Fibroblast of lung (primary cell): ENCODE measurements at regions not wholly inside any gene's neighbourhood (a gene's known extent, or its start where the extent isn't known, plus 50 kb on each side); places are given as distances from the start of the nearest gene placed in this dataset.

Experiments
- DNase-seq, 2 donors: peaks; one replicate each; pipeline versions ENCODE4 v3.0.0 to v3.0.0-alpha.2; 2010; ENCODE audit warnings: low read depth in 2 of 2
- H2AFZ ChIP-seq: 2 replicates; pipeline ENCODE4 v1.5.1; 2012; ENCODE audit warnings: low read length, control low read depth, inconsistent platforms
- H3K27ac ChIP-seq: 2 replicates; pipeline ENCODE4 v1.5.1; 2011; ENCODE audit warnings: low read length, control low read depth; ENCODE audit not compliant: insufficient read depth
- H3K27me3 ChIP-seq: 2 replicates; pipeline ENCODE4 v1.5.1; 2011; ENCODE audit warnings: mild to moderate bottlenecking, low read length; ENCODE audit not compliant: control insufficient read depth, insufficient read depth
- H3K36me3 ChIP-seq: 2 replicates; pipeline ENCODE4 v1.5.1; 2011; ENCODE audit warnings: low read length; ENCODE audit not compliant: control insufficient read depth, insufficient read depth
- H3K4me1 ChIP-seq: 2 replicates; pipeline ENCODE4 v1.5.1; 2011; ENCODE audit warnings: low read length; ENCODE audit not compliant: control insufficient read depth, insufficient read depth; ENCODE audit errors: extremely low read depth
- H3K4me2 ChIP-seq: 2 replicates; pipeline ENCODE4 v1.5.1; 2011; ENCODE audit warnings: low read length, control low read depth; ENCODE audit not compliant: insufficient read depth; ENCODE audit errors: extremely low read depth
- H3K4me3 ChIP-seq, 4 experiments: fragments of 200-600 bp in 1 of 4; sonication (generic) in 1 of 4; replicated peaks in 1 of 4; 2 replicates each; pipeline ENCODE4 v1.5.1; 2011 to 2016; ENCODE audit warnings: low read length in 4 of 4, low read depth in 3 of 4, mild to moderate bottlenecking in 3 of 4, control low read depth in 2 of 4, inconsistent platforms in 1 of 4, mixed read lengths in 1 of 4; ENCODE audit not compliant: insufficient read depth in 1 of 4; ENCODE audit errors: control extremely low read depth in 1 of 4
- H3K79me2 ChIP-seq: 2 replicates; pipeline ENCODE4 v1.5.1; 2012; ENCODE audit warnings: mild to moderate bottlenecking, low read length, inconsistent platforms; ENCODE audit not compliant: control insufficient read depth, insufficient read depth
- H3K9ac ChIP-seq: 2 replicates; pipeline ENCODE4 v1.5.1; 2011; ENCODE audit warnings: mild to moderate bottlenecking, low read length, control low read depth; ENCODE audit not compliant: insufficient read depth
- H3K9me3 ChIP-seq: 2 replicates; pipeline ENCODE4 v1.5.1; 2012; ENCODE audit warnings: low read depth, low read length; ENCODE audit not compliant: control insufficient read depth, insufficient read depth
- H4K20me1 ChIP-seq: 2 replicates; pipeline ENCODE4 v1.5.1; 2011; ENCODE audit warnings: low read length; ENCODE audit not compliant: control insufficient read depth, insufficient read depth; ENCODE audit errors: extremely low read depth
- CTCF ChIP-seq, 2 donors: IDR thresholded peaks in 1 of 2; conservative IDR thresholded peaks in 1 of 2; 1 replicate in 1 of 2; 2 replicates in 1 of 2; pipeline ENCODE4 v1.5.1; 2011 to 2012; ENCODE audit warnings: low read length in 2 of 2, control low read depth in 1 of 2, inconsistent platforms in 1 of 2, low read depth in 1 of 2, mild to moderate bottlenecking in 1 of 2
- EZH2 ChIP-seq: IDR thresholded peaks from 2 replicates; pipeline ENCODE4 v1.5.1; 2012; ENCODE audit warnings: low read length, control low read depth, mild to moderate bottlenecking; ENCODE audit errors: missing control alignments

GRCh38 chr9:73701415-73702057, 549.9 kb downstream of the ANXA1 start:
- Histone ChIP-seq H3K27me3 (no peaks in the 10 kb centered on the region), H3K79me2 (no peaks in the 10 kb centered on the region)

GRCh38 chr9:73714294-73714693, 562.6 kb downstream of the ANXA1 start:
- no peaks in the 10 kb centered on the region for H4K20me1 ChIP-seq
- no peak overlapping the region for H2AFZ ChIP-seq
- H3K79me2 ChIP-seq: no peaks in the 10 kb centered on the region
- no peak overlapping the region for H3K4me2 ChIP-seq
- no peak overlapping the region for H3K9ac ChIP-seq
- H3K4me1 ChIP-seq: no peaks in the 10 kb centered on the region
- no peak overlapping the region for H3K4me3 ChIP-seq
- no peaks in the 10 kb centered on the region for H3K9me3 ChIP-seq
- H3K27ac ChIP-seq: no peak overlapping the region
- peak in 1 of 2 donors; percentile 44 for DNase-seq
- no peaks in the 10 kb centered on the region for H3K36me3 ChIP-seq
- TF ChIP-seq EZH2 (no peak), CTCF (conservative IDR thresholded peaks at IDR 0.05 in 1 of 2, IDR thresholded peaks at IDR 0.05 in 1 of 2; ENCODE audit: low read depth in 1 of 2, low read length in 2 of 2) (no peak)
- no peaks in the 10 kb centered on the region for H3K27me3 ChIP-seq

More at GRCh38 chr9:73701415-73702057, 549.9 kb downstream of the ANXA1 start:
- Histone ChIP-seq H3K27ac (no peak overlapping the region), H3K4me2 (no peak overlapping the region), H3K36me3 (no peaks in the 10 kb centered on the region), H3K9me3 (no peaks in the 10 kb centered on the region), H3K4me3 (no peak overlapping the region), H2AFZ (no peak overlapping the region), H4K20me1 (no peaks in the 10 kb centered on the region), H3K4me1 (no peaks in the 10 kb centered on the region), H3K9ac (no peak overlapping the region)
- DNase-seq: no peak
- no peak for TF ChIP-seq EZH2
- TF ChIP-seq CTCF (conservative IDR thresholded peaks at IDR 0.05 in 1 of 2, IDR thresholded peaks at IDR 0.05 in 1 of 2; ENCODE audit: low read depth in 1 of 2, low read length in 2 of 2): no peak

GRCh38 chr9:73715591-73715990, 563.9 kb downstream of the ANXA1 start:
- no peaks in the 10 kb centered on the region for H3K36me3 ChIP-seq
- H3K27me3 ChIP-seq: no peaks in the 10 kb centered on the region
- TF ChIP-seq EZH2: no peak
- no peak for TF ChIP-seq CTCF (conservative IDR thresholded peaks at IDR 0.05 in 1 of 2, IDR thresholded peaks at IDR 0.05 in 1 of 2; ENCODE audit: low read depth in 1 of 2, low read length in 2 of 2)
- H3K4me2 ChIP-seq: no peak overlapping the region
- no peak overlapping the region for H3K27ac ChIP-seq
- no peak overlapping the region for H3K4me3 ChIP-seq
- H3K9me3 ChIP-seq: no peaks in the 10 kb centered on the region
- H3K9ac ChIP-seq: no peak overlapping the region
- H4K20me1 ChIP-seq: no peaks in the 10 kb centered on the region
- H3K4me1 ChIP-seq: no peaks in the 10 kb centered on the region
- H3K79me2 ChIP-seq: no peaks in the 10 kb centered on the region
- DNase-seq: no peak
- H2AFZ ChIP-seq: no peak overlapping the region
